ENCODE measurements at regions not wholly inside any gene's neighbourhood (a gene's known extent, or its start where the extent isn't known, plus 50 kb on each side); places are given as distances from the start of the nearest gene placed in this dataset.

DNA sequence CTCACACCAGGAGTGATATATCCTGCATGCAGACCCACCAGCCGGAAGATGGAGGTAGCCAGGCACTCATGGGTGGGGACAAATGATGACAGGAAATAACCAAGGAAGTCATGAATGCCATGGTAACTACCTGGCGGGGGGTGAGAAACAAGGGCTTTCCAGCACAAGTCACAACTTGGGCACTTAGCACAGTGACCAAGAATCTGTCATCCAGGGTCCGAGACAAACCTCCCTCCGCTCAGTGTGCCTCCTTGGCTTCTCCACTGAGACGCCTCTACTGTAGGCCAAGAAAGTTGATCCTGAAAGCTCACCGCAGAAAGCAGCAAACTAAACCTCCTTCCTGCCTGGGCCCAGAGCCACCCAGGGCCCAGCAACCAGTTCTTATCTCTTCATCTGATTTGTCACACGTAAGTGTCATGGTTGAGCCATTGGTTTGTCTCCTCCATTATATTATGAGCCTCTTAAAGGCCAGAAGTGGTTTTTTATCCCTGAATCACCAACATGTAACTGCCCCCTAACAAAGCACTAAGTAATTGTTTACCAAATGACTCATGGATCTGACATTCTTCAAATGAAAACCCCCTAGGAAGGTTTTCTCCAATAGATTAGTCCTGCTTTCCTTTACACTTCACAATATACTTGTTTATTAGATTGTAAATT lies 84.3 kb upstream of the TAB2 start:
- TF ChIP-seq CTCF (IDR thresholded peaks at IDR 0.05; ENCODE audit: poor library complexity) (no peak), EZH2 (IDR thresholded peaks at IDR 0.05; ENCODE audit: borderline replicate concordance) (no peak)

Measured in hepatocyte (in vitro differentiated cells).